ENCODE measurements at regions not wholly inside any gene's neighbourhood (a gene's known extent, or its start where the extent isn't known, plus 50 kb on each side); places are given as distances from the start of the nearest gene placed in this dataset.

DNA sequence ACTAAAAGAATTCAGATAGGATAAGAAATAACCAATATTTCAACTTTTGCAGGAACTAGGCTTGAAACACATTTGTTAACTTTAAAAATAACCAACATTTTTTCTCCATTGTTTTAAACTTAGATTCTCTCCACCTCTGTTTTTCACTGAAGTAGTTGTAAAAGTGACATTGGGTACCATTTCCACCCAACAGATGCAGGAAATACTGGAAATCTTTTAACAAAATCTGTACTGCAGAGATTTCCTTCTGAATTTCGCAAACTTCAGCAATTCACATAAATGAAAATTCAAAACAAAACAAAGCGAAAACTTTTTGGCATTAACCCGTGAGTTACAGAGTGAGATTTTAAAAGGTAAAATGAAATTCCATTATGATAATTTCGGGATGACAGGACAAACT lies 731.7 kb downstream of the RFPL4B start:
- Histone ChIP-seq H3K79me2 (ENCODE audit: insufficient read depth, low read length) (no peaks in the 10 kb centered on the region), H4K20me1 (ENCODE audit: insufficient read depth, low read length) (no peaks in the 10 kb centered on the region), H3K4me1 (ENCODE audit: insufficient read depth, low read length) (peaks cover 8% of the 10 kb centered on the region), H3K27me3 (ENCODE audit: insufficient read depth, low read length) (no peaks in the 10 kb centered on the region), H3K9me3 (ENCODE audit: insufficient read depth, low read depth, low read length) (no peaks in the 10 kb centered on the region), H3K9ac (ENCODE audit: low read length) (no peak overlapping the region), H3K4me3 (ENCODE audit: insufficient read depth, low read depth, low read length) (no peak overlapping the region), H3K4me2 (ENCODE audit: low read length) (no peak overlapping the region), H2AFZ (ENCODE audit: low read depth, low read length) (no peak overlapping the region), H3K36me3 (ENCODE audit: insufficient read depth, low read length) (no peaks in the 10 kb centered on the region), H3K27ac (ENCODE audit: low read depth, low read length) (no peak overlapping the region)
- FAIRE-seq: peak; percentile 59
- H3K4me3 Mint-ChIP-seq (ENCODE audit: unreplicated experiment): no peak overlapping the region
- H3K27ac Mint-ChIP-seq (ENCODE audit: unreplicated experiment): no peak overlapping the region
- TF ChIP-seq EZH2 (IDR thresholded peaks at IDR 0.05; ENCODE audit: insufficient read depth, low read length): no peak
- TF ChIP-seq CTCF (IDR thresholded peaks at IDR 0.05; ENCODE audit: insufficient read depth, low read depth, low read length): no peak
- H3K4me1 Mint-ChIP-seq (ENCODE audit: low read depth, unreplicated experiment): peaks cover 8% of the 10 kb centered on the region
- DNase-seq (ENCODE audit: low read depth): no peak
- H3K27me3 Mint-ChIP-seq (ENCODE audit: low read depth, unreplicated experiment): no peaks in the 10 kb centered on the region
- H3K9me3 Mint-ChIP-seq (ENCODE audit: unreplicated experiment): peaks cover 5% of the 10 kb centered on the region
- H3K36me3 Mint-ChIP-seq (ENCODE audit: low read depth, unreplicated experiment): no peaks in the 10 kb centered on the region

DNA sequence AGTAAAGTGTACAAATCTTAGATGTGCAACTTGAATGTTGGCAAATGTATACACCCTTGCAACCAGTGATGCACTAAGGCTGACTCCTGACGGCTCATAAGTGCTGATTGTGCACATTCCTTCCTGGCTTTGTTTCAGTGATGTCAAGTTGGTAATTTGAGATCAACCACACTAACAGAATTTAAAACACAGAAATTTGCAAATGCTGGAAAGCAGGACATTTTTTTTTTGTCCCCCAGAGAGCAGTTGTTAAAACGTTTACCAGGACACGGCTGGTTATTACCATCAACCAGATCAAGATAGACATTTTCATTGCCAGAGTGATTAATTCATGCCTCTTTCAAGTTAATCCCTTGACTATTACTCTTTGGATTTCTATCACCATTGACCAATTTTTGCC lies 735.6 kb downstream of the RFPL4B start:
- Mint-ChIP-seq H3K27me3 (ENCODE audit: low read depth, unreplicated experiment) (no peaks in the 10 kb centered on the region), H3K9me3 (ENCODE audit: unreplicated experiment) (peaks cover 8% of the 10 kb centered on the region), H3K27ac (ENCODE audit: unreplicated experiment) (no peak overlapping the region), H3K4me1 (ENCODE audit: low read depth, unreplicated experiment) (peaks cover 5% of the 10 kb centered on the region), H3K4me3 (ENCODE audit: unreplicated experiment) (no peak overlapping the region), H3K36me3 (ENCODE audit: low read depth, unreplicated experiment) (no peaks in the 10 kb centered on the region)
- H3K4me2 ChIP-seq (ENCODE audit: low read length): no peak overlapping the region
- FAIRE-seq (peak; percentile 39), DNase-seq (ENCODE audit: low read depth) (peak; percentile 79)
- H2AFZ ChIP-seq (ENCODE audit: low read depth, low read length): no peak overlapping the region
- H3K27ac ChIP-seq (ENCODE audit: low read depth, low read length): no peak overlapping the region
- H3K9me3 ChIP-seq (ENCODE audit: insufficient read depth, low read depth, low read length): no peaks in the 10 kb centered on the region
- no peak for TF ChIP-seq CTCF (IDR thresholded peaks at IDR 0.05; ENCODE audit: insufficient read depth, low read depth, low read length)
- no peak for TF ChIP-seq EZH2 (IDR thresholded peaks at IDR 0.05; ENCODE audit: insufficient read depth, low read length)
- no peak overlapping the region for H3K4me3 ChIP-seq (ENCODE audit: insufficient read depth, low read depth, low read length)
- no peaks in the 10 kb centered on the region for H3K36me3 ChIP-seq (ENCODE audit: insufficient read depth, low read length)
- no peaks in the 10 kb centered on the region for H3K27me3 ChIP-seq (ENCODE audit: insufficient read depth, low read length)
- H3K9ac ChIP-seq (ENCODE audit: low read length): no peak overlapping the region
- H3K79me2 ChIP-seq (ENCODE audit: insufficient read depth, low read length): no peaks in the 10 kb centered on the region
- no peaks in the 10 kb centered on the region for H3K4me1 ChIP-seq (ENCODE audit: insufficient read depth, low read length)
- H4K20me1 ChIP-seq (ENCODE audit: insufficient read depth, low read length): no peaks in the 10 kb centered on the region

DNA sequence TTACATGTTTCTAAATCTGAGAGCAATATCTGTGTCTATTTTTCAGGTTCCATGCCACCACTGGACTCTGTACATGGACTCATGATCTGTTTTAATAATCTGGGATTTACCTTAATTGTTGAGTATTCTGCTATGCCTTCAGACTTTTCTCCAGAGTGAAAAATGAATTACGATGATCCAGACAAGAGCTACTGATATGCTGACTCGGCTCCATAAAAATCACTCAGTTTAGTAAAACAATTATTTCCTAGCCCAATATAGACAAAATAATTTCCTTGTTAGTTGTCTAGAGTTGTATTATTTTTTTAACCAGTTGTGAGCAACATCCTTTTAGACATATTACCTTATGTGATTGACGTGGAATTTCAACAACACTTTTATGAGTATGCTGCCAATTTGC lies 736.8 kb downstream of the RFPL4B start:
- no peaks in the 10 kb centered on the region for H3K79me2 ChIP-seq (ENCODE audit: insufficient read depth, low read length)
- Mint-ChIP-seq H3K4me1 (ENCODE audit: low read depth, unreplicated experiment) (peaks cover 8% of the 10 kb centered on the region), H3K27ac (ENCODE audit: unreplicated experiment) (no peak overlapping the region), H3K27me3 (ENCODE audit: low read depth, unreplicated experiment) (no peaks in the 10 kb centered on the region), H3K4me3 (ENCODE audit: unreplicated experiment) (no peak overlapping the region), H3K9me3 (ENCODE audit: unreplicated experiment) (peaks cover 6% of the 10 kb centered on the region), H3K36me3 (ENCODE audit: low read depth, unreplicated experiment) (no peaks in the 10 kb centered on the region)
- H3K4me1 ChIP-seq (ENCODE audit: insufficient read depth, low read length): no peaks in the 10 kb centered on the region
- no peak overlapping the region for H3K9ac ChIP-seq (ENCODE audit: low read length)
- no peak overlapping the region for H3K4me3 ChIP-seq (ENCODE audit: insufficient read depth, low read depth, low read length)
- H4K20me1 ChIP-seq (ENCODE audit: insufficient read depth, low read length): no peaks in the 10 kb centered on the region
- no peaks in the 10 kb centered on the region for H3K27me3 ChIP-seq (ENCODE audit: insufficient read depth, low read length)
- DNase-seq (ENCODE audit: low read depth) (no peak), FAIRE-seq (no peak)
- H3K4me2 ChIP-seq (ENCODE audit: low read length): no peak overlapping the region
- TF ChIP-seq CTCF (IDR thresholded peaks at IDR 0.05; ENCODE audit: insufficient read depth, low read depth, low read length) (no peak), EZH2 (IDR thresholded peaks at IDR 0.05; ENCODE audit: insufficient read depth, low read length) (no peak)
- H3K27ac ChIP-seq (ENCODE audit: low read depth, low read length): no peak overlapping the region
- no peaks in the 10 kb centered on the region for H3K9me3 ChIP-seq (ENCODE audit: insufficient read depth, low read depth, low read length)
- H2AFZ ChIP-seq (ENCODE audit: low read depth, low read length): no peak overlapping the region
- no peaks in the 10 kb centered on the region for H3K36me3 ChIP-seq (ENCODE audit: insufficient read depth, low read length)
